ENCODE measurements at regions not wholly inside any gene's neighbourhood (a gene's known extent, or its start where the extent isn't known, plus 50 kb on each side); places are given as distances from the start of the nearest gene placed in this dataset.

- no peak for TF ChIP-seq ZNF212 (CRISPR knock-in tag; IDR thresholded peaks at IDR 0.05)
Observed at GRCh38 chr12:115374480-115375185, 690.7 kb upstream of the TBX3 start (continued).

GRCh38 chr12:115371711-115372110 lies 687.7 kb upstream of the TBX3 start:
- Histone ChIP-seq H3K9ac (ENCODE audit: insufficient read depth in 1 of 2, low read depth in 2 of 2, low read length in 2 of 2) (no peak overlapping the region), H3K79me2 (ENCODE audit: control insufficient read depth, insufficient read depth, low read length) (no peaks in the 10 kb centered on the region), H3K27me3 (ENCODE audit: control insufficient read depth in 2 of 2, insufficient read depth in 2 of 2, low read length in 2 of 2) (no peaks in the 10 kb centered on the region), H3K4me3 (no peak overlapping the region), H3K36me3 (ENCODE audit: control insufficient read depth, insufficient read depth, low read length) (no peaks in the 10 kb centered on the region), H3K27ac (ENCODE audit: extremely low read depth, low read depth, low read length) (no peak overlapping the region), H3K4me1 (replicated peaks in 1 of 2; ENCODE audit: control insufficient read depth in 2 of 2, insufficient read depth in 2 of 2, low read length in 2 of 2) (no peaks in the 10 kb centered on the region), H3K9me1 (ENCODE audit: control insufficient read depth, insufficient read depth, low read length) (no peaks in the 10 kb centered on the region), H4K20me1 (replicated peaks; ENCODE audit: control insufficient read depth, insufficient read depth, low read length) (no peaks in the 10 kb centered on the region), H3K4me2 (ENCODE audit: insufficient read depth, low read length) (no peak overlapping the region), H3K9me3 (replicated peaks; ENCODE audit: control insufficient read depth, insufficient read depth, low read depth, low read length) (no peaks in the 10 kb centered on the region), H2AFZ (ENCODE audit: low read depth, low read length) (no peak overlapping the region)
- 0% methylated on average over 4 of the region's 4 CpGs for WGBS (ENCODE audit: insufficient coverage, low coverage, missing lambda C conversion rate)
- ChIA-PET POLR2A (no interaction called here), CTCF (ENCODE audit: low intra/inter-chr PET ratio) (no interaction called here)
- ATAC-seq, result no peak
- in situ Hi-C loops (cut with MboI), result no loop called here
- TF ChIP-seq ZNF57 (CRISPR knock-in tag; IDR thresholded peaks at IDR 0.05) (no peak), HMGN3 (IDR thresholded peaks at IDR 0.05; ENCODE audit: borderline replicate concordance, extremely low read depth, insufficient read length, low read depth, low read length) (no peak), CC2D1A (IDR thresholded peaks at IDR 0.05) (no peak), PCBP1 (IDR thresholded peaks at IDR 0.05; ENCODE audit: low read depth, low read length, poor library complexity, severe bottlenecking) (no peak), LCOR (CRISPR knock-in tag; IDR thresholded peaks at IDR 0.05) (no peak), NR2F6 (CRISPR knock-in tag; IDR thresholded peaks at IDR 0.05) (no peak), ETS1 (conservative IDR thresholded peaks at IDR 0.05; ENCODE audit: control insufficient read depth, low read depth, low read length) (no peak), FOSL1 (tag; conservative IDR thresholded peaks at IDR 0.05) (no peak), RNF2 (IDR thresholded peaks at IDR 0.05) (no peak), PRDM10 (IDR thresholded peaks at IDR 0.05; ENCODE audit: partially characterized antibody) (no peak), ZKSCAN8 (CRISPR knock-in tag; IDR thresholded peaks at IDR 0.05) (no peak)
- intact Hi-C loops (cut with micrococcal nuclease), result no loop called here
- no peak for FAIRE-seq
- BruUV-seq (replicated peaks), result no TSS peak
- no peak for DNase-seq (ENCODE audit: extremely low read depth in 1 of 4, low spot score in 3 of 4)

Measured in K562 (cell line).